HL-60 (cell line): ENCODE measurements at regions not wholly inside any gene's neighbourhood (a gene's known extent, or its start where the extent isn't known, plus 50 kb on each side); places are given as distances from the start of the nearest gene placed in this dataset.

Source experiments
- DNase-seq, 2 experiments: peaks; one replicate each; pipeline ENCODE4 v3.0.0-alpha.2; 2010 to 2020; ENCODE audit warnings: low read depth in 1 of 2, low spot score in 1 of 2
- H3K27ac ChIP-seq: fragments of 250-450 bp; sonication (Bioruptor Pico); replicated peaks from 2 replicates; pipeline ENCODE4 v1.5.1; 2020; ENCODE audit warnings: mild to moderate bottlenecking, moderate library complexity
- H3K27me3 ChIP-seq: fragments of 250-450 bp; sonication (Bioruptor Pico); 2 replicates; pipeline ENCODE4 v1.5.1; 2021; ENCODE audit warnings: mild to moderate bottlenecking, moderate library complexity; ENCODE audit not compliant: insufficient read depth, poor library complexity, severe bottlenecking
- H3K4me3 ChIP-seq: replicated peaks from 2 replicates; pipeline ENCODE4 v1.5.1; 2011; ENCODE audit warnings: mild to moderate bottlenecking, control low read depth, low read length; ENCODE audit not compliant: insufficient read depth
- CTCF ChIP-seq: IDR thresholded peaks from one replicate; pipeline ENCODE4 v1.5.1; 2011; ENCODE audit warnings: low read length, control low read depth, inconsistent platforms; ENCODE audit not compliant: insufficient read depth
- GABPA ChIP-seq: IDR thresholded peaks from 2 replicates; pipeline ENCODE4 v1.6.1; 2012; ENCODE audit warnings: low read depth
- POLR2AphosphoS5 ChIP-seq: IDR thresholded peaks from 2 replicates; pipeline ENCODE4 v1.6.1; 2012; ENCODE audit warnings: low read depth
- REST ChIP-seq: IDR thresholded peaks from 2 replicates; pipeline ENCODE4 v1.6.1; 2012; ENCODE audit warnings: low read depth; ENCODE audit not compliant: insufficient replicate concordance
- SPI1 ChIP-seq: IDR thresholded peaks from 2 replicates; pipeline ENCODE4 v1.6.1; 2012; ENCODE audit warnings: low read depth, mild to moderate bottlenecking, borderline replicate concordance

- H3K27me3 ChIP-seq, result no peaks in the 10 kb centered on the region
- H3K4me3 ChIP-seq, result no peak overlapping the region
- DNase-seq, result no peak
- no peak for TF ChIP-seq CTCF
- TF ChIP-seq SPI1, result no peak
- TF ChIP-seq REST, result no peak
- no peak for TF ChIP-seq POLR2AphosphoS5
- TF ChIP-seq GABPA, result no peak
- H3K27ac ChIP-seq, result no peak overlapping the region
Observed at GRCh38 chr3:96233679-96234078, 580.7 kb upstream of the EPHA6 start.

DNA sequence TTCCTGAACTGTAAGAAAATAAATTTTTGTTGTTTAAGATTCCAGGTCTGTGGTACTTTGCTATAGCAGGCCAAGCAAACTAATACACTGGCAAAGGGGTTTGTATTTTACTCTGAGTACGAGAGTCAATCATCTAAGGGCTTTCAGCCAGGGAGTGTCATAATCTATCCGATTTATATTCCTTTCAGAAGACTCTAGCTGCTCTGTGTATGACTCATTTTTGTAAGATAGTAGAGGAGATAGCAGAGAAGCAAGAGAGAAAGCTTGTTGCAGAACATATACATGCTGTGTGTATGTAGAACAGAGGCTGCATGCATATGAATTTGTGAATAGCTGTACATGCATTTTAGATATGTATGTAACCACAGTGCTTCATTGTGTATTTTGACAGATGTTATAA lies 577.9 kb upstream of the EPHA6 start:
- no peak for TF ChIP-seq REST
- no peak for TF ChIP-seq CTCF
- TF ChIP-seq SPI1, result no peak
- no peak for TF ChIP-seq POLR2AphosphoS5
- no peak for TF ChIP-seq GABPA
- H3K27ac ChIP-seq, result no peak overlapping the region
- H3K4me3 ChIP-seq, result no peak overlapping the region
- no peaks in the 10 kb centered on the region for H3K27me3 ChIP-seq
- DNase-seq, result no peak

GRCh38 chr3:96259299-96259698 lies 555.1 kb upstream of the EPHA6 start:
- Histone ChIP-seq H3K27me3 (no peaks in the 10 kb centered on the region), H3K27ac (no peak overlapping the region), H3K4me3 (no peak overlapping the region)
- no peak for DNase-seq
- TF ChIP-seq SPI1, result no peak
- no peak for TF ChIP-seq POLR2AphosphoS5
- TF ChIP-seq GABPA, result no peak
- no peak for TF ChIP-seq REST
- TF ChIP-seq CTCF, result no peak
